Duodenal mucosa (tissue), 2 donors: ENCODE measurements at regions not wholly inside any gene's neighbourhood (a gene's known extent, or its start where the extent isn't known, plus 50 kb on each side); places are given as distances from the start of the nearest gene placed in this dataset.

ENCODE experiments used
- H3K27ac ChIP-seq: one replicate; pipeline ENCODE4 v1.7.0; 2013; ENCODE audit warnings: low read depth, low read length
- H3K27me3 ChIP-seq, 2 donors: one replicate each; pipeline ENCODE4 v1.7.0; 2013; ENCODE audit warnings: low read length in 2 of 2, control low read depth in 1 of 2; ENCODE audit not compliant: insufficient read depth in 2 of 2, control insufficient read depth in 1 of 2
- H3K36me3 ChIP-seq, 2 donors: one replicate each; pipeline ENCODE4 v1.7.0; 2013; ENCODE audit warnings: low read length in 2 of 2, control low read depth in 1 of 2; ENCODE audit not compliant: insufficient read depth in 2 of 2, control insufficient read depth in 1 of 2
- H3K4me1 ChIP-seq, 2 donors: one replicate each; pipeline ENCODE4 v1.7.0; 2013; ENCODE audit warnings: low read length in 2 of 2, control low read depth in 1 of 2; ENCODE audit not compliant: insufficient read depth in 2 of 2, control insufficient read depth in 1 of 2
- H3K4me3 ChIP-seq, 2 donors: one replicate each; pipeline ENCODE4 v1.7.0; 2013; ENCODE audit warnings: low read length in 2 of 2, low read depth in 1 of 2
- H3K9ac ChIP-seq, 2 donors: one replicate each; pipeline ENCODE4 v1.7.0; 2013; ENCODE audit warnings: low read length in 2 of 2, low read depth in 1 of 2
- H3K9me3 ChIP-seq, 2 donors: one replicate each; pipeline ENCODE4 v1.7.0; 2013; ENCODE audit warnings: low read length in 2 of 2, control low read depth in 1 of 2; ENCODE audit not compliant: control insufficient read depth in 1 of 2

DNA sequence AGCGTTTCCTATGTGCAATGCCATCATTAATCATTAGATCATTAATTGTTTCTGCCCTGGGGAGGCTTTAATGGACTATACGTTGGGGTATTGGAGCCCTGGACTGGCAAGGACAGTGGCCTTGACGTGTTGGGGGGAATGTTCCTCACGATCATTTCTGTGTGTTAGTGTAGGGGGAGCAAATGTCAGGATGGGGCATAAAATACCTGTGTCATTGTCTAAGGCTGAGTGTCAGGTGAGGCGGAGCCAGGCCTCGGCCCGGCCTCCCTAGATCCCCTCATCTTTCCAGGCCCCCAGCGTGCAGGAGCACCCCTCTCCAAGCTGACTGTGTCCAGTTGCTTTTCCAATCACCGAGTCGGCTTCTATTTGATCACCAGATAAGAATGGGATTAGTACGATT, 346.4 kb upstream of the SHH start:
- H3K36me3 ChIP-seq = no peaks in the 10 kb centered on the region
- no peaks in the 10 kb centered on the region for H3K4me1 ChIP-seq
- H3K9ac ChIP-seq = no peak overlapping the region
- no peak overlapping the region for H3K27ac ChIP-seq
- H3K4me3 ChIP-seq = no peak overlapping the region
- no peaks in the 10 kb centered on the region for H3K9me3 ChIP-seq
- peaks cover 0 to 4% of the 10 kb centered on the region in 2 donors for H3K27me3 ChIP-seq

DNA sequence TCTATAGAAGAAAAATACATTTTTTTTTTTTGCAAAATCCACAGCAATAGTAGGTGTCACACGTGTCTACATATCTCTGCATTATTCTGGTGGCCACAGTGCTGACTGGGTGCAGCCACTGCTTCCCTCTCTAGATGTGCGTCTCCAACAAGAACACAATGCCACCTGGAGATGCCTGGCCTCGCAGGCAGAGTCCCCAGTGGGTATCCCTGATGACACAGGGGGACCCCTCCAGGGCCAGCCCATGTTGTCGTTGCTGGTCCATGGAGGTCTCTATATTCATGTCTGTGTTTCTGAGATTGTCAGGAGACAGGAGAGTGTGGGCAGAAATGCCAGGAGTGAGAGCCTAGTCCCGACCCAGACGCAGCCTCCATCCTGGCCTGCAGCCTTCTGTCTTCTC, 345.9 kb upstream of the SHH start:
- no peak overlapping the region for H3K9ac ChIP-seq
- H3K4me3 ChIP-seq = no peak overlapping the region
- H3K9me3 ChIP-seq = no peaks in the 10 kb centered on the region
- H3K4me1 ChIP-seq = no peaks in the 10 kb centered on the region
- H3K36me3 ChIP-seq = no peaks in the 10 kb centered on the region
- H3K27me3 ChIP-seq = peaks cover 0 to 4% of the 10 kb centered on the region in 2 donors
- H3K27ac ChIP-seq = no peak overlapping the region

DNA sequence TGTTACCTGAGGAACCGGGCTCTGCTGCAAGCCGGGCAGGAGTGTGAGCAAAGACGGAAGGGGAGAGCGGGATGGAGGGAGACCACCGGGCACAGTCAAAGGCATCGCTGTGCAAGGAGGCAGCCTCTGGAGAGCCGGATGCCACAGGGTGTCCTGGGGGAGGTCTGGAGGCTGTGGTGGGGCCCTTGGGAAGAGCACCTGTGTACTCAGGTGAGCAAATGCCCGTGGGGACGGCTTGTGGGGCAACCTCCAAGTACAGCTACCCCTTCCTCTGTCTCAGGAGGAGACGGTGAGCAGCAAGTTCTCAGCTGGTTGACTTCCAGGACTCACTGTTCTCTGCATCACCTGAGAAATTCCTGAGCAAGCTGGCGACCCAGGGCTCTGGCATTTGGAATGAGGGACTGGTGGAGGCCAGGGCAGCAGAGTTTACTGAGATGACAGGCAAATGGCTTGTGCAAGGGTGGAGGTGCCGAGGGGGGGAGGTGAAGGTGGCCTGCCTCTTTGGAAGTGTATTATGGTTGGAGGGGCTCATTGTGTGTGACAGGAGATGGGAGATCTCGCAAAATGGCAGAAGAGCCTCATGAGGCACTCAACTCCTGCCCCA, 345.2 kb upstream of the SHH start:
- peaks cover 0 to 4% of the 10 kb centered on the region in 2 donors for H3K27me3 ChIP-seq
- H3K36me3 ChIP-seq = no peaks in the 10 kb centered on the region
- H3K27ac ChIP-seq = no peak overlapping the region

DNA sequence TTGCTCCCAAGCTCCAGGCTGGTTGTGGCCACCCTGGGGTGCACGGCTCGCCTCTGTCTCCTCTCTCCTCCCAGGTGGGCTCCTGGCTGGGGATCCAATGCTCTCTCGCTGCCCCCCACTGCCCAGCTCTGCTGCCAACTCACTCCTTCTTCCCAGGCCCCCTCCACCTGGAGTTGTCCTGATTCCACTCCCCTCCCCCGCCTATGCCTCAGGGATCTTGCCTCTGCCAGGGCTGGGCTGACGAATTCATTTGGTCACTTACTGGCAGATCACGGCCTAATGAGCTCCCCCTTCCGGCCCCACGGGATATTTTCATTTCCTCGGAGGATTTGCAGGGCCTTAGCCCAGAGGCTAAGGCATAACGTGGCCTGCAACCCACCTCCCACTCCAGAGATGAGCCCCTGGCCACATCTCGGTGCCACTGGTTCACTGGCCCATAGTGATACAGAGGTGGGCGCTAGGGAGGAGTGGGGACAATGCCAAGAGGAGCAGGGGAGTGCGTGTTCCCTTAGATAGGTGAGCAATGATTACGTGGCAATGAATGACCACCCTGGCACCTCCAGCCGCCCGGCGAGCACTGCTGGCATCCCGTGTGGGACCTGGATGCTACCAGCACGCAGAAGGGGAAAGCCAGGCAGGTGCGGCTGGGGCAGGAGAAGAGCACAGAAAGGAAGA, 344.6 kb upstream of the SHH start:
- H3K27ac ChIP-seq = no peak overlapping the region
- no peak overlapping the region for H3K9ac ChIP-seq
- H3K9me3 ChIP-seq = no peaks in the 10 kb centered on the region
- H3K27me3 ChIP-seq = no peaks in the 10 kb centered on the region
- no peaks in the 10 kb centered on the region for H3K4me1 ChIP-seq
- H3K4me3 ChIP-seq = no peak overlapping the region
- H3K36me3 ChIP-seq = no peaks in the 10 kb centered on the region

More for the DNA sequence above, 345.2 kb upstream of the SHH start:
- H3K9me3 ChIP-seq = no peaks in the 10 kb centered on the region
- no peak overlapping the region for H3K9ac ChIP-seq
- no peaks in the 10 kb centered on the region for H3K4me1 ChIP-seq
- H3K4me3 ChIP-seq = no peak overlapping the region

DNA sequence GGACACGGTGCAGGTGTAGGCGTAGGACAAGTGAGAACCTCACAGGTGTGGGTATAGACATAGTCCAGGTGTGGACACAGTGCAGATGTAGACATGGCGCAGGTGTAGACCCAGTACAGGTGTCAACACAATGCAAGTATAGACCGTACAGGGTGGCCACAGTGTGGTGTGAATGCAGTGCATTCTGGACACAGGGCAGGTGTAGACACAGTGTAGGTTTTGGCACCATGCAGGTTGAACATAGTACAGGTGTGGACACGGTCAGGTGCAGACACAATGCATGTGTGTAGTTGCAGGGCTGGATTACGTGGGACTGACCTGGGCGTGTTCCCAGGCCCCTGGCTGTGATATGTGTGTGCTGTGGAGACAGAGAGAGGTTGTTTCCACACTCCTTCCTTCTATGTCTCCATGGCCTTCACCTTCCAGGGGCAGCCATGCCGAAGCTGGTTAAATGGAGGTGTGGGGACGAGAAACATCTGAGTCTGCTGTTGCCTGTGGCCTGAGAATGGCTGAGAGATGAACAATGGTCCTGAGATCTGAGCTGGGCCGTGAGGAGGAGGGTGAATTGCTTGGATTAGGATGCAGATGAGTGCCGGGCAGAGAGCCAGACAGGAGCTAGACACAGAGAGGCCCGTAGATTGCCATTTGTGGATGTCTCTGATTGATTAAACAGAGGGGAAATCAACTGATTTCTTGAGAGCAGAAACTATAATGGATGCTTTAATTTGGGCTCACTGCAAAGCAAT, 343.9 kb upstream of the SHH start:
- H3K27ac ChIP-seq = no peak overlapping the region
- no peaks in the 10 kb centered on the region for H3K27me3 ChIP-seq
- H3K9me3 ChIP-seq = no peaks in the 10 kb centered on the region
- no peaks in the 10 kb centered on the region for H3K36me3 ChIP-seq
- H3K4me3 ChIP-seq = no peak overlapping the region
- no peak overlapping the region for H3K9ac ChIP-seq
- no peaks in the 10 kb centered on the region for H3K4me1 ChIP-seq

DNA sequence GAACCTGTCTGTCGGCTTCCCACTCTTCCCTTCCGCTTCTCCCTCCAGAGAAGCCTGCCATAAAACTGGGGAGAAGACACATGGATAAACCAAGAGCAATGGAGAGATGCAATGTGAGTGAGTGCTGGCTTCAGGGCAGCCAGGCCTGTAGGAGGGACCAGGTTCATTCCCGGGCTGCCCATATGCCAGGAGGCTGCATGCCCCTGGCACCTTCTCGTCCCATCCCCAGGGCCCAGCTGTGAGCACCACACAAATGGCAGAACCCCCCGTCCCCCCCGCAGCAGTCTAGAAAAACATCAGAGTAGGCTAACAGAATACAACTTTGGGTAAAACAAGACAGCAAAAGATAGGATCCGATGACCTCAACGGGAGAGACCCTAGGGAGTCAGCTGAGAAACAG, 341.3 kb upstream of the SHH start:
- no peak overlapping the region for H3K4me3 ChIP-seq
- H3K9me3 ChIP-seq = no peaks in the 10 kb centered on the region
- no peaks in the 10 kb centered on the region for H3K36me3 ChIP-seq
- no peak overlapping the region for H3K27ac ChIP-seq
- no peak overlapping the region for H3K9ac ChIP-seq
- no peaks in the 10 kb centered on the region for H3K27me3 ChIP-seq
- no peaks in the 10 kb centered on the region for H3K4me1 ChIP-seq

DNA sequence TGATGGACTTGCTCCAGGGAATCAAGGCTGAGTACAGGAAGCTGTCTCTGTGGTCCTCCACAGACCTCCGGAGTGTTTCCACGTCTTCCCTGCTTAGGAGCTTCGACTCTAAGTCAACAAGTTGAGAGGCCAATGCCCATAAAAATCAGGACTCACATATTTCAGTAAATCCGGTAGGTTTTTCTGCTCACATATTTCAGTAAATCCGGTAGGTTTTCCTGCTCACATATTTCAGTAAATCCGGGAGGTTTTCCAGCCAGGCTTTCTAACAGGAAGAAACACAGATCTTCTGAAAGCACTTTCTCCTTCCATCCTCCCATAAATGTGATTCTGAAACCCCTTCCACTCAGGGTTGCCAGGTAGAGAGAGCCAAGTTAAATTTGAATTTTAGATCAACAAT, 340.1 kb upstream of the SHH start:
- Histone ChIP-seq H3K4me3 (no peak overlapping the region), H3K27me3 (no peaks in the 10 kb centered on the region), H3K27ac (no peak overlapping the region), H3K4me1 (peaks cover 2% of the 10 kb centered on the region in 2 donors), H3K9ac (no peak overlapping the region), H3K36me3 (no peaks in the 10 kb centered on the region), H3K9me3 (no peaks in the 10 kb centered on the region)

DNA sequence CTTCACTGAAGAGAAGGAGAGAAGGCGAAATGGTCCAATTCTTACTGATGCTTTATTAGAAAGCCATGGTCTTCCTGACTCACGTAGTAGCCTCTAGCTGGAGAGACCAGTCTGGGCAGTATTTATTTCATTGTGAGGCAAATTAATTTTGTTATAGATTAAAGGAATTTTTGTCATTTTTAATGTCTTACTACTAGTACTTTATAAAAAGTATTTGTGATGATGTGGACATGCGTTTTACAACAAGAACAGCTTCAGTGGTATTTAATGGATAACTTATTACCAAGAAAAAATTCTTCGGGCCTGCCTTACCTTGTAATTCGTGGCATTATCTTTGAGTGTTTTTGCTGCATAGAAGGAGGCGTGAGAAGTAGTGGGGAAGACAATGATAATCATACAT, 339.4 kb upstream of the SHH start:
- no peaks in the 10 kb centered on the region for H3K36me3 ChIP-seq
- peaks cover 8 to 9% of the 10 kb centered on the region in 2 donors for H3K4me1 ChIP-seq
- H3K27ac ChIP-seq = no peak overlapping the region
- no peak overlapping the region for H3K4me3 ChIP-seq
- no peak overlapping the region for H3K9ac ChIP-seq
- no peaks in the 10 kb centered on the region for H3K27me3 ChIP-seq
- no peaks in the 10 kb centered on the region for H3K9me3 ChIP-seq

DNA sequence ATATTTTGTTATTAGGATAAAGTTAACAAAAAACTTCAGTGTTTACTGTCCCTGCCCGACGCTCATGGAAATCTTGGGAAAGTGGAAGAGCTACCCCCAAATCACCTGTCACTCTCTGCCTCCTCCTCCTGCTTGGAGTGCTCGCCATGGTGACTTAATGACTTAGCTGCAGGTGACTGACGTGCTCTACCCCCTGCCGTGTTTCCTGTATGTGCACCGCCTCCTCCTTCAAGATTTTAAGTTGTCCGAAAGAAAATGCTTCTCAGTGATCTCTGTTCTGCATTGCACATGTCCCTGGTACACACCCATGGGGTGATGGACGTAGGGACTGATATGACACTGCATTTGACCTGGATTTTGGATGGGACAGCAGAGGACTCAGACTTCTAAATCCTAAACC, 338.8 kb upstream of the SHH start:
- Histone ChIP-seq H3K36me3 (no peaks in the 10 kb centered on the region), H3K27ac (no peak overlapping the region), H3K27me3 (no peaks in the 10 kb centered on the region)

DNA sequence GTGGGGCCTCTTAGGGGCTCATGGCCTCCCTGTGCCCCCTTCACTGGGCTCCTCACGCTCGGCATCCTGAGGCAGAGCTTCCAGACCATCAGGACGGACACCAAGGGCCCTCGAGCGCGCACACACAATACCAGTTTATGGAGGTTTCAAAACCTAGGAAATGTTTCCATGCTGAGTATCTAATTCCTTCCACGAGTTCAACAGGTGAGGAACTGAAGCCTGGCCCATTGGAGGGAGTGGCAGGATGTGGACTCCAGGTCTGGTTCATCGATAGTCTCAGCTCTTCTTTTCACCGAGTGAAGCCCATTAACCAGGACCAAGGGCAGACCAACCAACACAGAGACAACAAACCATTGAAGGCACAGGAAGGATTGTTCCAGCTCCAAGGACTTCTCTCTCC, 336.7 kb upstream of the SHH start:
- no peaks in the 10 kb centered on the region for H3K27me3 ChIP-seq
- no peaks in the 10 kb centered on the region for H3K36me3 ChIP-seq
- H3K9me3 ChIP-seq = no peaks in the 10 kb centered on the region
- peaks cover 8 to 9% of the 10 kb centered on the region in 2 donors for H3K4me1 ChIP-seq
- H3K9ac ChIP-seq = no peak overlapping the region
- no peak overlapping the region for H3K4me3 ChIP-seq
- no peak overlapping the region for H3K27ac ChIP-seq

More for the DNA sequence above, 338.8 kb upstream of the SHH start:
- no peak overlapping the region for H3K9ac ChIP-seq
- H3K9me3 ChIP-seq = no peaks in the 10 kb centered on the region
- H3K4me1 ChIP-seq = peaks cover 8 to 9% of the 10 kb centered on the region in 2 donors
- no peak overlapping the region for H3K4me3 ChIP-seq
